ENCODE measurements at regions not wholly inside any gene's neighbourhood (a gene's known extent, or its start where the extent isn't known, plus 50 kb on each side); places are given as distances from the start of the nearest gene placed in this dataset.

DNA sequence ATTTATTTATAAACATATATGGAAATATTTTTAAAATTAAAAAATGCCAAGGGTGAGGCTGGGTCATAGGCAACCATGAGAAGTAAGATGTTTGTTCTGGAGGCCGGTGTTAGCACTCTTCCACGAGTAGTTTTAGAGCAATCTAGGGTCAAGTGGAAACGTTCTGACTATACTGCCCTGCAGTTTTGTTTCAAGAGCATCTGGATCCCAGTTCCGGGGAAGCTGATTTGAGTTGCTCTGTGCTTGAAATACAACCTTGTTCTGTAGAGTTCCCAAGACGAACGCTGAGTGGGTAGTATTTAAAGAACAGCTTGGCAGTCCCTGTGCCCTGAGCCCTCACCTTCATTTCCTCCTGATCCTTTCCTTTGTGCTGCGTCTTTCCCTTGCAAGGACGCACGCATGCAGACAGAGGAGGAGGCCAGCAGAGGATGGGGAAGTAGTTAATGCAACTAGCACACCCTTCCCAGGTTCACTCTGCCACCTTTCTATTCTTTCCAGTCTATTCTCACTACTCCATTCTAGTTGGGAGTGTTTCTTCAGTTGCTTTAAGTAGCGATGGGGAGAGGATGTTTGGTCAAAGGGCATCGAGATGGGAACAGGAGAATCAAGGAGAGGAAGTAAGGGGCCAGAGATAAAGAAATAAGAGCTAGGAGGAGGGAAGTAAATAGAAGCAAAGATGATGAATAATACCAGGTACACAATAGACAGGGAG, 68.3 kb upstream of the ZSWIM6 start:
- DNase-seq: peak in 1 of 4 experiments; percentile 18

DNA sequence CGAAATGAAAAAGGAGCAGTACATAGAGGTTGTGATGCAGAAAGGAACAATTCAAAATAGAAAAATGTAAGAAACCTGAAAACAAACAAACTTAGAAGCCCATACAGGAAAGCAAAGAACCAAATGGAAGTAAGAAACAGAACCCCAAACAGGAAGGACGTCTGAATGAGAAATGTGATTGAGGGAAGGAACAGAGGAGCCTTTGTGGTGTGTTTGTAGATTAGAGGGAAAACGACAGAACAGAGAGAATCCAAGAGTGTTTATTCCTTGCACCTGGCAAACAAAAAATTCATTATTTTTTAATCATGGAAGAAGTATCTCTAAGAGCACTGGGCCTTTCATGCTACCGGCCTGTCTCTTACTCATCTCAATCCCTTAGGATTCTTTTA, 67.8 kb upstream of the ZSWIM6 start:
- DNase-seq: no peak

DNA sequence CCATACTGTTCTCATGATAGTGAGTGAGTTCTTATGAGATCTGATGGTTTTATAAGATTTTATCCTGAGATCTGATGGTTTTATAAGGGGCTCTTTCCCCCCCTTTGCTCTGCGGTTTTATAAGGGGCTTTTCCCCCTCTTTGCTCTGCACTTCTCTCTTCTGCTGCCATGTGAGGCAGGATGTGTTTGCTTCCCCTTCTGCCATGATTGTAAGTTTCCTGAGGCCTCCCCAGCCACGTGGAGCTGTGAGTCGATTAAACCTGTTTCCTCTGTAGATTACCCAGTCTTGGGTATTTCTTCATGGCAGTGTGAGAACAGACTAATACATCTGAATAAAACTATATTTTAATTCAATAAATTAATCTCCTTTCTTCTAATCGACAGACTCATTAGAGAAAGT, 64.9 kb upstream of the ZSWIM6 start:
- no peak for DNase-seq

DNA sequence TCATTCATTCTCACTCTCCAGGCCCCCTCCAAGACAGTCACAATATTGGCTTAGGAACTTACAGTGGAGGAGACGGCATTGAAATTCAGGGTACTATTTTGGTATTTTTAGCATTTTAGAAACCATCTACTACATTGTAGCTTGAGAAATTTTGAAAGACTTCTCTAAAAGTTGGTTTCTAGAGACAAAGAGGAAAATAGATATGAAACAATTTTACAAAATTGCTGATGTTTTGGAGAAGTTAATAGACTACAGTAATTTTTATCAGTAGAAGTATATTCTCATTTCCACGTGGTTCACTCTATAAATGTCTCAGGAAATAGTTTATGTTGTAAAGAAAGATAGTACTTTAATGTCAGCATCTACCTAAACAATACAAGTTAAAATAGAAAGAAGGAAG, 63.2 kb upstream of the ZSWIM6 start:
- peak in 2 of 4 experiments; percentile 61 to 72 for DNase-seq

DNA sequence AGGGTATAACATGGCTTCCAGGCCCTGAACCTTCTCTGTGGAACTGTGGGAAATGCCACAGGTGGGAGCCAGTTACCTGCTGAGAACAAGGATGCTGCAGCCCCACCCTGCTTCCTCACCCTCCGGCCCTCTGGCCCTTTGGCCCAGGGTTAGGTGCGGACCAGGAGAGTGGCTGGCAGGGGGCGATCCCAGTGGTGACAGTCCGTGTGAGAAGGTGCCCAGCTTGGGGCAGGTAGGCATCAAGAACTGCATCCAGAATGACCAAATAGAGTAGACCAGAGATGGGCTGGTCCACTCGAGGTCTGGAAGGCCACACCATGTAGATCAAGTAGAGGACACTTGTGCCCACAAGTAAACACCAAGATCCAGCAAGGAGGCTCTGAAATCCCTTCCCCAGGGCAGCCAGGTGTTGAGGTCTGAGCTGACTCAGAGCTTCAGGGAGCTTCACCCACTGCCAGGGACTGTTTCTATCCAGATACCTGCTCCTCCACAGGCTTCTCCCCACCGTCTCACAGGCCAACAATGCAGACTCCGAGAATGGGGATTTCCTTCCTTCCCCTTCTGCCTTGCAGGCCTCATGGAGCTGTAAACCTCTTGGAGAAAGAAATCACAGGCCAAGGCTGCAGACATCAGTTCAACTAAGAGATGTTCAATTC, 61.4 kb upstream of the ZSWIM6 start:
- DNase-seq: no peak

DNA sequence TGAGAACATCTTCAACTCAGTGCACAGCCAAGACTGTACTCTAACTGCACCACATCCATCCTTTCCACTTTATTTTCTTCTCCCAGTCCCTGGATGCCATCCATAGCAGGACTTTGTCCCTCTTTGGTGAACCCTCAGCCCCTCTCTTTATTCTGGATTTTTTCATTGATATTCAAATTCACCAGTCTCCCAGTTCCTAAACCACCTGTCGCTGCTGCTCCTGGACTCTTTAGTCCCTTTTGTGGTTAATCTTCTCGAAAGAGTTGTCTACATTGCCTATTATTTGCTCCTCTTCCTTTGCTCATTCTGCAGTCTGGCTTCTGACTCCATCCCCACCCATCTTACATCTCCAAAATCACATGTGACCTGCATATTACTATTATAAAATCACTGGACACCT, 59.4 kb upstream of the ZSWIM6 start:
- no peak for DNase-seq

DNA sequence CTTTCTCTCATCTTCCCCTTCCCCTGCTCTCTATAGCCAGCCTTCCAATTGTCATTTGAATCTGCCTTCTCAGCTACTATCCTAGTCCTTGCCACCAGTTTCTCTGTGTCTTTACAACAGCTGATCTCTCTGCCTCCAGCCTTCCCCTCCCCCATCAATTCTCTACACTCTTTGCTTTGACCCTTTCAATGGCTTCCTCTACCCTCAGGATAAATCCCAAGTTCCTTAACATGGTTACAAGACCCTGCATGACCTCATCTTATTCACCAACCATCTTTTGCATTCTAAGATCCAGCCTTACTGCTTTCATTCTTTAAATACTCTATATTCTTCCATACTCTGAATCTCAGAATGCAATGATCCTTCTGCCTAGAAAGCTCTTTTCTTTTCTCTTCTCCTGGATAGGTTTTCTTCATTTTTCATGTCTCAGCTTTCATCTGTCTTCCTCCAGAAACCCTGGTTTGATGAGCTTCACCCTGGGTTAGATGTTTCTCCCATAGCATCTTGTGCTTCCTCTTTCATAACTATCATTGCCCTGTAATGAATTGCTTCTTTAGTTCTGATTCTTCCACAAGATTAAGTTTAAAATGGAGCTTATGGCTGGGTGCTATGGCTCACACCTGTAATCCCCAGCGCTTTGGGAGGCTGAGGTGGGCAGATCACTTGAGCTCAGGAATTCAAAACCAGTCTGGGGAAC, 58.6 kb upstream of the ZSWIM6 start:
- DNase-seq: peak in 3 of 4 experiments; percentile 24 to 58 (median 42)

DNA sequence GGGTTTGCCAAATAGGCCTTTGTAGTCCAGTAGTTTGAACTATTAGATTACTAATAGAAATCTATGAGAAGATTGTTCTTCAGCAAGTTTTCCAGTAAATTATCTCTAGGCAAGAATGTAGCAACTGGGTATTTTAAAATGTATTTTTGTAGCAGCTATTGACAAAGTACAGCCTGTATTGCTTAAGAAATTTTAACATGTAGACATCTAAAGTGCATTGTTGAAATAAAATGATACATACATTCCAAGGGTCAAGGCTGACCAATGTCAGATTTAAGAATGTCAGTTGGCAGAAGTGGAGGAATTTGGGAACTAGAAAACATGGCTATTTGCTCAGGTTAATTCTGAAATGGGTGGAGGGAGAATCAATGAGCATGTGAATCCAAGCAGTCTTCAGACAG, 57.5 kb upstream of the ZSWIM6 start:
- no peak for DNase-seq

DNA sequence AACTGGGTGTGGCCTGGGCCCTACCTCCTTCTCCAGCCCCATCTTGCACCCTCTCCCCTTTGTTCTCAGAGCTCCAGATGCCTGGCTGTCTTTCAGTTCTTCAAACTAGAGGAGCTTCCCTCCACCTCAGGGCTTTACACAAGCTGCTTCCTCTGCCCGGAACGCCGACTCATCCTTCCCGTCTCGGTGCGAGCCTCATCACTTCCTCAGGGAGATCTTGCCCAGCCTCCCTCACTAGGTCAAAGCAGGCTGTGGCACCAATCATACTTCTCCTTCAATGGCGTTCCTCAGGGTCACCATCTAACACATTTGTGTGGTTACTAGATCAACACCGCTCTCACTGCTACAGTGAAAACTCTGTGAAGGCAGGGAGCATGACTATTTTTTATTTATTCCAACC, 56.2 kb upstream of the ZSWIM6 start:
- peak; percentile 93 to 98 (median 96) for DNase-seq

DNA sequence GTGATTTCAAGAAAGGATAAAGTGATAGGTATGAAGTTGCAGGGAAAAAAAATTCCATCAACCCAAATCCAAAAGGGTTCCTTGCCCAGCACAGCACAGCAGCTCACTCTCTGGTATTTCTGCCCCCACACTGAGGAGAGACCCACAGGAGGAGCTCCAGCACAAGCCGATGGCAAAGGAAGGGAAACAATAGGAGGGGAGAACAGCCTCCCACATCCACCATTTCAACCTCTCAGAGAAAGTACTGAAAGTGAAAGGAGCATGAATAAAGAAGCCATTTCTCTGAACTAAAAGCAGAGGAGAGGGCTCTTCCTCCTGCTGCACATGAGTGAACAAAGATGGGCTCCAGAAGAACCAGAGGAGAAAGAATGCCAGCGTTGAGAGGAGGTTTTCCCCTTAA, 54.9 kb upstream of the ZSWIM6 start:
- DNase-seq: peak in 3 of 4 experiments; percentile 43 to 58 (median 51)

DNA sequence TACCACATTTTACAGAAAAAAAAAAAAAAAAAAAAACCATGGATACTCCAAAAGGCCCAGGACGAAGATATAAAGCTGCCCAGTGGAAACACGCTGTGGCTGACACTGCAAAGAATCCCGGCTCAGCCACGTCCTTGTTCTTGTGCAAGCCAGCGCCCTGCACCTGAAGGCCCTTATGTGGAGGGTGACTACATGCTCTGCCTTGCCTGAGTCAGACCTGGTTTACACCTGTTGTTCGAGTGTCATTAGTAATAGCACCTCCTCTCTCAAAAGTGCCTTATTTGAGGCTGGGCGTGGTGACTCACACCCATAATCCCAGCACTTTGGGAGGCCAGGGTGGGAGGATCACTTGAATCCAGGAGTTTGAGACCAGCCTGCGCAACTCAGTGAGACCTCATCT, 54.3 kb upstream of the ZSWIM6 start:
- no peak for DNase-seq

DNA sequence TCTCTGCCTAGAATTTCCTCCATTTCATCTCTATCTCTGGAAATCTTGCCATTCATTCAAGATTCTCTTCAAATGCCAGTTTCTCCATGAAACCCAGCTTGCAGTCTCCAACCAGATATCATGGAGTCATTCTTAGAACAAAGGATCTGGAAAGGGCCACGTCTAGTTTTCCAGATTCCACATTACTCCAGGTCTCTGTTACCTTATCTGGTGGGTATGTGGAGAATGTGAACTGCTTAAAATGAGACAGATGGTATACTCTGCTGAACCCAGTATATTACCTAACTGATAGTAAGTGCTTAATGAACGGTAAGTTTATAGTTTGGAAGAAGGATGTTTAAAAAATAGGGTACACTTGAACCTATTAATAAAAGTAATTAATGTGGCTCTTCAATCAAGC, 52.3 kb upstream of the ZSWIM6 start:
- DNase-seq: no peak

DNA sequence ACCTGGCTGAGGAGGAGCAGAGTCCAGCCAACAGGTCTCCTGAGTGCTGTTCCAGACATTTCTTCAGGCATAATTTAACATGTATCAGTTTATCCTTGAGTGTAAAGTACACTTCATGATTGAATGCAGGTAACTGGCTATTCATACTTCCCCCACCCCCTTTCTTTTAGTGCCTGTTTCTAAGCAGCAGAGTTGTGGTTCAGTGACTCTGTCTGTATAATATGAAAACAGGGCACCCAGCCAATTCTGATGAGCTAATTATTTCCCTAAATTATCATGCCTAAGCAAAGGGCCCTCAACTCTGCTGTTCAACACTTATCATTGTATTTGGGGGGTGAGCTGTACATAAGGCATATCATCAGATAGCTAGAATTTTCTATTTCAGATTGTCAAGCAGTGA, 51.9 kb upstream of the ZSWIM6 start:
- peak; percentile 36 to 81 (median 80) for DNase-seq

DNA sequence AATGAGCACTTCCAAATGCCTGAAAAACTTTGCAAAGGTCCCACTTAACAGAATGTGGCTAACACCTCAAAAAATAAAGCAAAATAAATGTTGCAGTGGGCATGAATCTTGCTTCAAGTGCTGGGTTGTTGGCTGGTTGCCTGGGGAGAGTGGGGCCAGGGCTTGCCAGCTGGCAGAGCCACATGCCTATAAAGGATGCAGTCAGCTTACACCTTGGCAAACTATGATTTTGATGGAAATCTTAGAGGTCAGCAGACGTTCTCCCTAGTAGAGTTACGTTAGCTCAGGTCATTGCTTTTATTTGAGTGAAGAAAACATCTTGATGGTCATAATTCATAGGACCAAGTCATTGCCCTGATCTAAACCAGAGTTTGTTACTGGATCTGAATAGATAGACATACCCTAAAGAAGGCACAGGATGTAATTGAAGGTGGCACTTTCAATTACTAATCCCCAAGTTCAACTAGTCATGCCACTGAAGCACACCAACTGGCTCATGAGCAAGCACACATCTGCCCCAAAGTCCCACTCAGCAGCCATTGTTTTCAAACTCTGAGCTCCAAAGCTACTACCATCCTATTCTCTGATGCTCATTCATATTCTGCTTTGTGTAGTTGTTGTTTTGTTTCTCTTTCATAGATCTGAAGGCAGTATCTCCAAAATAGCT, 51.2 kb upstream of the ZSWIM6 start:
- DNase-seq: no peak

DNA sequence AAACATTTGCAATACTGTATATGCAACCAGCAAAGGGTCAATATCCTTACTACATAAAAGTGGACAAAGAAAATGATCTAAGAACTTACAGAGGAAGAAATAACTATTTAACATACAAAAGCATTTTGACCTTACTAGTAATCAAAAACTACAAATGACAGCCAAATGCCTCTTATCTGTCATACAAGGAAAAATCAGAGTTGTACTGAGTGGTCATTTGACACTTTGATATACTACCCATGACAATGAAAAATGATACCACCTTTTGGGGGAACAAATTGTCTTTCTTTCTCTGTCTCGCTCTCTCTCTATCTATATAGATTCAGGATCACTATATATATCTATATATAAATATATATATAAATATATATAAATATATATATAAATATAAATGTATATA, 50.4 kb upstream of the ZSWIM6 start:
- DNase-seq: no peak
